Neural progenitor cell (in vitro differentiated cells): ENCODE measurements at regions not wholly inside any gene's neighbourhood (a gene's known extent, or its start where the extent isn't known, plus 50 kb on each side); places are given as distances from the start of the nearest gene placed in this dataset.
"Not testable (repeated sequence)": the region's sequence is repeated elsewhere in the genome, so short reads cannot be mapped to it uniquely, and the experiment has no call there.

Experiments
- DNase-seq: peaks from one replicate; pipeline ENCODE4 v3.0.0-alpha.2; 2016; ENCODE audit warnings: low spot score
- H2AFZ ChIP-seq: fragments of 200-600 bp; sonication (generic); replicated peaks from 2 replicates; pipeline ENCODE4 v1.6.1; 2016; ENCODE audit warnings: antibody characterized with exemption
- H3F3A ChIP-seq: fragments of 200-600 bp; sonication (generic); 2 replicates; pipeline ENCODE4 v1.6.1; 2016; ENCODE audit warnings: antibody characterized with exemption, low read depth
- H3K27ac ChIP-seq: fragments of 200-600 bp; sonication (generic); 2 replicates; pipeline ENCODE4 v1.5.1; 2016; ENCODE audit warnings: mild to moderate bottlenecking
- H3K27me3 ChIP-seq: fragments of 200-600 bp; sonication (generic); 2 replicates; pipeline ENCODE4 v1.6.1; 2016; ENCODE audit warnings: mild to moderate bottlenecking, moderate library complexity
- H3K36me3 ChIP-seq: fragments of 200-600 bp; sonication (generic); 2 replicates; pipeline ENCODE4 v1.5.1; 2016
- H3K4me1 ChIP-seq: fragments of 200-600 bp; sonication (generic); 2 replicates; pipeline ENCODE4 v1.6.1; 2016; ENCODE audit warnings: mixed run types
- H3K4me2 ChIP-seq: fragments of 200-600 bp; sonication (generic); 2 replicates; pipeline ENCODE4 v1.6.1; 2016
- H3K4me3 ChIP-seq: fragments of 200-600 bp; sonication (generic); 2 replicates; pipeline ENCODE4 v1.5.1; 2016
- H3K79me2 ChIP-seq: fragments of 200-600 bp; sonication (generic); 2 replicates; pipeline ENCODE4 v1.6.1; 2016; ENCODE audit warnings: low read depth
- H3K9ac ChIP-seq: fragments of 200-600 bp; sonication (generic); 2 replicates; pipeline ENCODE4 v1.6.1; 2016
- H3K9me3 ChIP-seq: fragments of 200-600 bp; sonication (generic); 2 replicates; pipeline ENCODE4 v1.5.1; 2016; ENCODE audit warnings: low read depth
- H4K20me1 ChIP-seq: fragments of 200-600 bp; sonication (generic); 2 replicates; pipeline ENCODE4 v1.6.1; 2016; ENCODE audit warnings: low read depth
- H3K27ac Mint-ChIP-seq: 3 replicates; pipeline ENCODE4 v1.8.0; 2021; ENCODE audit warnings: mixed read lengths
- H3K27me3 Mint-ChIP-seq: 2 replicates; pipeline ENCODE4 v1.8.0; 2022; ENCODE audit warnings: low read depth, mild to moderate bottlenecking, inconsistent platforms, moderate library complexity, mixed read lengths; ENCODE audit not compliant: insufficient read depth
- H3K36me3 Mint-ChIP-seq: 3 replicates; pipeline ENCODE4 v1.8.0; 2021; ENCODE audit warnings: mixed read lengths
- H3K4me1 Mint-ChIP-seq: 3 replicates; pipeline ENCODE4 v1.8.0; 2021; ENCODE audit warnings: mixed read lengths
- H3K4me3 Mint-ChIP-seq: 3 replicates; pipeline ENCODE4 v1.8.0; 2021; ENCODE audit warnings: mild to moderate bottlenecking, moderate library complexity, mixed read lengths
- H3K9me3 Mint-ChIP-seq: 3 replicates; pipeline ENCODE4 v1.8.0; 2020; ENCODE audit warnings: mixed read lengths
- CTCF ChIP-seq: fragments of 200-600 bp; sonication (generic); IDR thresholded peaks from 2 replicates; pipeline ENCODE4 v1.5.1; 2017; ENCODE audit warnings: antibody characterized with exemption, mild to moderate bottlenecking
- EZH2 ChIP-seq: fragments of 200-600 bp; sonication (generic); IDR thresholded peaks from 2 replicates; pipeline ENCODE4 v1.6.1; 2017; ENCODE audit warnings: antibody characterized with exemption, mild to moderate bottlenecking, moderate library complexity
- EZH2phosphoT487 ChIP-seq: fragments of 200-600 bp; sonication (generic); IDR thresholded peaks from 2 replicates; pipeline ENCODE4 v1.6.1; 2017; ENCODE audit warnings: antibody characterized with exemption

GRCh38 chr4:120557372-120557771 is 365.2 kb downstream of the PRDM5 start:
- H3K4me1 ChIP-seq: peaks cover 13% of the 10 kb centered on the region
- DNase-seq: no peak
- TF ChIP-seq EZH2 (no peak), CTCF (no peak), EZH2phosphoT487 (no peak)
- H3K27me3 ChIP-seq: no peaks in the 10 kb centered on the region
- no peak overlapping the region for H2AFZ ChIP-seq
- no peak overlapping the region for H3K27ac ChIP-seq
- H3K27ac Mint-ChIP-seq: no peak overlapping the region
- H3K79me2 ChIP-seq: no peaks in the 10 kb centered on the region
- no peak overlapping the region for H3K4me3 ChIP-seq
- no peaks in the 10 kb centered on the region for H4K20me1 ChIP-seq
- H3K9ac ChIP-seq: no peak overlapping the region
- H3K9me3 Mint-ChIP-seq: no peaks in the 10 kb centered on the region
- H3K36me3 ChIP-seq: no peaks in the 10 kb centered on the region
- H3K27me3 Mint-ChIP-seq: no peaks in the 10 kb centered on the region
- H3K36me3 Mint-ChIP-seq: no peaks in the 10 kb centered on the region
- no peaks in the 10 kb centered on the region for H3K9me3 ChIP-seq
- peaks cover 4% of the 10 kb centered on the region for H3K4me1 Mint-ChIP-seq
- H3K4me3 Mint-ChIP-seq: no peak overlapping the region
- no peaks in the 10 kb centered on the region for H3F3A ChIP-seq
- H3K4me2 ChIP-seq: no peak overlapping the region

- no peak for TF ChIP-seq EZH2phosphoT487
- no peak for TF ChIP-seq CTCF
- no peak for TF ChIP-seq EZH2
- no peaks in the 10 kb centered on the region for H3K9me3 ChIP-seq
Measured at GRCh38 chr4:120555058-120555457, 367.5 kb downstream of the PRDM5 start.

GRCh38 chr4:120554086-120554485 is 368.4 kb downstream of the PRDM5 start:
- Histone ChIP-seq H3K36me3 (no peaks in the 10 kb centered on the region), H3F3A (peaks cover 3% of the 10 kb centered on the region), H3K27ac (no peak overlapping the region), H3K4me2 (no peak overlapping the region), H3K27me3 (no peaks in the 10 kb centered on the region), H2AFZ (no peak overlapping the region), H3K4me1 (peaks cover 15% of the 10 kb centered on the region), H4K20me1 (no peaks in the 10 kb centered on the region), H3K79me2 (no peaks in the 10 kb centered on the region), H3K9me3 (no peaks in the 10 kb centered on the region), H3K4me3 (no peak overlapping the region), H3K9ac (no peak overlapping the region)
- peaks cover 11% of the 10 kb centered on the region for H3K4me1 Mint-ChIP-seq
- no peak overlapping the region for H3K27ac Mint-ChIP-seq
- TF ChIP-seq CTCF (no peak), EZH2 (no peak), EZH2phosphoT487 (no peak)
- H3K36me3 Mint-ChIP-seq: no peaks in the 10 kb centered on the region
- no peak overlapping the region for H3K4me3 Mint-ChIP-seq
- H3K9me3 Mint-ChIP-seq: no peaks in the 10 kb centered on the region
- H3K27me3 Mint-ChIP-seq: no peaks in the 10 kb centered on the region
- no peak for DNase-seq

More at GRCh38 chr4:120555058-120555457, 367.5 kb downstream of the PRDM5 start:
- Mint-ChIP-seq H3K9me3 (no peaks in the 10 kb centered on the region), H3K27me3 (no peaks in the 10 kb centered on the region), H3K27ac (no peak overlapping the region), H3K36me3 (no peaks in the 10 kb centered on the region), H3K4me1 (peaks cover 4% of the 10 kb centered on the region), H3K4me3 (no peak overlapping the region)
- Histone ChIP-seq H3K9ac (no peak overlapping the region), H3K4me2 (no peak overlapping the region), H3F3A (no peaks in the 10 kb centered on the region), H3K79me2 (no peaks in the 10 kb centered on the region), H3K27me3 (no peaks in the 10 kb centered on the region), H3K27ac (no peak overlapping the region), H3K4me1 (peaks cover 9% of the 10 kb centered on the region), H2AFZ (no peak overlapping the region), H3K36me3 (no peaks in the 10 kb centered on the region), H4K20me1 (no peaks in the 10 kb centered on the region), H3K4me3 (no peak overlapping the region)
- DNase-seq: no peak

- H3K27ac Mint-ChIP-seq, H2AFZ ChIP-seq, H3K9me3 Mint-ChIP-seq, H3K79me2 ChIP-seq, H4K20me1 ChIP-seq, H3K27me3 ChIP-seq, H3K4me2 ChIP-seq, H3K9ac ChIP-seq, H3K9me3 ChIP-seq, H3K27ac ChIP-seq, H3K36me3 ChIP-seq, H3K36me3 Mint-ChIP-seq, H3K4me3 Mint-ChIP-seq, H3K4me3 ChIP-seq, H3K27me3 Mint-ChIP-seq, H3F3A ChIP-seq, DNase-seq: not testable (repeated sequence)
- peaks cover 25% of the 10 kb centered on the region for H3K4me1 Mint-ChIP-seq
- peaks cover 21% of the 10 kb centered on the region for H3K4me1 ChIP-seq
Measured at GRCh38 chr4:120550624-120551220, 371.8 kb downstream of the PRDM5 start.
